ENCODE measurements at regions not wholly inside any gene's neighbourhood (a gene's known extent, or its start where the extent isn't known, plus 50 kb on each side); places are given as distances from the start of the nearest gene placed in this dataset.
"Not testable (repeated sequence)": the region's sequence is repeated elsewhere in the genome, so short reads cannot be mapped to it uniquely, and the experiment has no call there.

GRCh38 chrX:25640276-25640675, 497.9 kb upstream of the MAGEB18 start:
- no peak for DNase-seq (ENCODE audit: low spot score)

GRCh38 chrX:25646156-25646555, 492.0 kb upstream of the MAGEB18 start:
- no peak for DNase-seq (ENCODE audit: low spot score)

- DNase-seq (ENCODE audit: low spot score) = no peak
These were observed 489.4 kb upstream of the MAGEB18 start for GRCh38 chrX:25648790-25649189.

- DNase-seq (ENCODE audit: low spot score) = no peak
These were observed 487.8 kb upstream of the MAGEB18 start for GRCh38 chrX:25650216-25650820.

GRCh38 chrX:25659317-25659716, 478.8 kb upstream of the MAGEB18 start:
- no peak for DNase-seq (ENCODE audit: low spot score)

GRCh38 chrX:25663701-25664100, 474.4 kb upstream of the MAGEB18 start:
- DNase-seq (ENCODE audit: low spot score) = no peak

- DNase-seq (ENCODE audit: low spot score) = no peak
These were observed 472.7 kb upstream of the MAGEB18 start for GRCh38 chrX:25665431-25665830.

- DNase-seq (ENCODE audit: low spot score) = no peak
These were observed 470.5 kb upstream of the MAGEB18 start for GRCh38 chrX:25667681-25668080.

GRCh38 chrX:25674776-25675175, 463.4 kb upstream of the MAGEB18 start:
- no peak for DNase-seq (ENCODE audit: low spot score)

GRCh38 chrX:25701876-25702275, 436.3 kb upstream of the MAGEB18 start:
- no peak for DNase-seq (ENCODE audit: low spot score)

- DNase-seq (ENCODE audit: low spot score) = no peak
These were observed 421.0 kb upstream of the MAGEB18 start for GRCh38 chrX:25717122-25717521.

GRCh38 chrX:25721564-25721963, 416.6 kb upstream of the MAGEB18 start:
- DNase-seq (ENCODE audit: low spot score) = peak; percentile 41

GRCh38 chrX:25726539-25726938, 411.6 kb upstream of the MAGEB18 start:
- DNase-seq (ENCODE audit: low spot score) = no peak

GRCh38 chrX:25733148-25733547, 405.0 kb upstream of the MAGEB18 start:
- no peak for DNase-seq (ENCODE audit: low spot score)

- DNase-seq (ENCODE audit: low spot score) = peak; percentile 91
These were observed 400.6 kb upstream of the MAGEB18 start for GRCh38 chrX:25737540-25737939.

- DNase-seq (ENCODE audit: low spot score) = no peak
These were observed 395.8 kb upstream of the MAGEB18 start for GRCh38 chrX:25742334-25742733.

- DNase-seq (ENCODE audit: low spot score) = no peak
These were observed 383.7 kb upstream of the MAGEB18 start for GRCh38 chrX:25754399-25754798.

GRCh38 chrX:25755194-25755593, 382.9 kb upstream of the MAGEB18 start:
- peak; percentile 85 for DNase-seq (ENCODE audit: low spot score)

GRCh38 chrX:25762656-25763055, 375.5 kb upstream of the MAGEB18 start:
- no peak for DNase-seq (ENCODE audit: low spot score)

- not testable (repeated sequence) for DNase-seq (ENCODE audit: low spot score)
These were observed 366.3 kb upstream of the MAGEB18 start for GRCh38 chrX:25771853-25772252.

GRCh38 chrX:25797796-25798195, 340.3 kb upstream of the MAGEB18 start:
- DNase-seq (ENCODE audit: low spot score) = not testable (repeated sequence)

GRCh38 chrX:25805744-25806143, 332.4 kb upstream of the MAGEB18 start:
- DNase-seq (ENCODE audit: low spot score) = no peak

- DNase-seq (ENCODE audit: low spot score) = no peak
These were observed 331.1 kb upstream of the MAGEB18 start for GRCh38 chrX:25807022-25807421.

GRCh38 chrX:25810202-25810601, 327.9 kb upstream of the MAGEB18 start:
- no peak for DNase-seq (ENCODE audit: low spot score)

Measured in SK-N-DZ (cell line).